HG02885 (cell line): ENCODE measurements at regions not wholly inside any gene's neighbourhood (a gene's known extent, or its start where the extent isn't known, plus 50 kb on each side); places are given as distances from the start of the nearest gene placed in this dataset.

Experiments used
- ATAC-seq: cut with Tn5 transposase; IDR thresholded peaks from one replicate; pipeline ENCODE4 v1.9.1; 2021; ENCODE audit warnings: mild to moderate bottlenecking; ENCODE audit not compliant: unreplicated experiment, poor library complexity

- ATAC-seq: no peak
Observed at GRCh38 chr10:61549861-61550260, 96.7 kb upstream of the TMEM26 start.

DNA sequence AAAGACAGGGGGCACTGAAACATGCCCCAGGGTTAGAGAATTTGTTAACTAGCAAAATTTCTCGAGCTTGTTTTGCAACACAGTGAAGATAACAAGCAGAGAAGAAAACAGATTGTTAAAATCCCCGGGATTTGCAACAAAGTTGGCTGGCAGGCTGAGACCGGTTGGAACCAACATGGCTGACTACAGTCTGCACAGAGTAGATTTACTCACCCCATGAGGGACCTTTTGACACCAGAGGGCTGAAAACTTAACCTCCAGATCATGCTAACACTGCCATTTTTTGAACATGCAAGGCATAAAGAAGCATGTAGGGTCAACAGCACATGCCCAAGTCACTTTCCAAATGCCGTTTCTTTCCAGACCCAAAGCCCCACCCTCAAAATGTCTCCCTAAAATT is 95.2 kb upstream of the TMEM26 start:
- ATAC-seq: no peak

GRCh38 chr10:61547297-61547696 is 94.1 kb upstream of the TMEM26 start:
- ATAC-seq: no peak

DNA sequence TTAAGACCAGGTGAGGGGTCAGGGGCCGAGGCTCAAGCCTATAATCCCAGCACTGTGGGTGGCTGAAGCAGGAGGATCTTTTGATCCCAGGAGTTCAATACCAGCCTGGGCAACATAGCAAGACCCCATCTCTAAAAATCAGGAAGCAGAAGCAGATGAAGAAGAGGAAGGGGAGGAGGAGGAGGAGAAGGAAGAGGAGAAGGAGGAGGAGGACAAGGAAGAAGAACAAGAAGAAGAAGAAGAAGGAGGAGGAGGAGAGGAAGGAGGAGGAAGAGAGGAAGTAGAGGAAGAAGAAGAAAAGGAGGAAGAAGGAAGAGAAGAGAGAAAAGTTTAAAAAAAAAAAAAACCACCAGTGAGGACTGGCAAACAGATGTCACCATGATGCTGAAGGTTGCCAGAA is 92.0 kb upstream of the TMEM26 start:
- ATAC-seq: no peak

- ATAC-seq: no peak
Observed at GRCh38 chr10:61543831-61544230, 90.7 kb upstream of the TMEM26 start.

DNA sequence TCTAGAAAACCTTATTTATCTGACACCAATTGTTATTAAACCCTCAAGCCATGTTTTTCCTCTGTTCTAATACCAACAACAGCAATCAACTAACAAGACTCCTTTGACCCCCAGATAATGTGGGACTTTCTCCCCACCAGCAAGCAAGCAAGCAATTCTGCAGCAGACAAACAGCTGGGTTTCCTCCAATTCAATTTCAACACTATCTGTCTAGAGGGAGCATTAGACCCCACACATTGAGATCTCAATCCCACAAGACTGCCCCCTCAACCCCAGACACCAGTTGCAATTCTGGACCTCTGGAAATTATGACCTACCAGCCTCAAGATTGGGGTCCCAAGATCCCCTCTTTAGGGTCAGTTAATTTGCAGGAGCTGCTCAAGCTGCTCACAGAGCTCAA is 89.4 kb upstream of the TMEM26 start:
- no peak for ATAC-seq

- ATAC-seq: no peak
Observed at GRCh38 chr10:61541960-61542359, 88.8 kb upstream of the TMEM26 start.

DNA sequence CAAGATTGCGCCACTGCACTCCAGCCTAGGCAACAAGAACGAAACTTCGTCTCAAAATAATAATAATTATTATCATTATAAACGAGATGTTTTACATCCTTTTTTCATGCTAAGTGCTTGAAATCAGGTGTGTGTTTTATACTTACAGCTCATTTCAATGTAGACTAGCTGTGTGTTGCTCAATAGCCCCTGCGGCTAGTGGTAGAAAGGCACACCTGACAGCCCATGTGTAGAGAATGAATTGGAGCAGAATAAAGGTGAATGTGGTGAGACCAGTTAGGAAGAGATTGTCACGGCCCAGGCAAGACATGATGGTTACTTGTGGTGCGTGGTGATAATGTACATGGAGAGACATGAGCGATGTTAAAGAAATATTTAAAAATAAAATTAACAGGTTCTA is 86.7 kb upstream of the TMEM26 start:
- no peak for ATAC-seq

DNA sequence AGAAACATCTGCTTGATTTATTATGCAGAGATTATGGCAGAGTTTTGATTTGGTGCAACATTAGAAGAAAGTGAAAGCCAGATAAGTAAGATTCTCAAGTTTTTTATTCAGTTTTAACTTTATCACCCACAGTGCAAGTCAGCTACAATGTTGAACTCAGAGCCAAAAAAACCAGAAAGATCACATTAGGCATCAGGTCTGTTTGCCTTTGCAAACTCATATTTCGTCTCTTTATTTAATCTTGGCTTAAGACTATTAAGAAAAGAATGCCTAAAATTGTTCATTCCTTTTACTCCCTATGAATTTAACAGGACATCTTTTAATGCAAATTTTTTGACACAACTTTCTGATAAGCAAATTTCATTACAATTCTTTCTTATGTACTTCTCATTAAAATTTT is 76.0 kb upstream of the TMEM26 start:
- ATAC-seq: no peak

DNA sequence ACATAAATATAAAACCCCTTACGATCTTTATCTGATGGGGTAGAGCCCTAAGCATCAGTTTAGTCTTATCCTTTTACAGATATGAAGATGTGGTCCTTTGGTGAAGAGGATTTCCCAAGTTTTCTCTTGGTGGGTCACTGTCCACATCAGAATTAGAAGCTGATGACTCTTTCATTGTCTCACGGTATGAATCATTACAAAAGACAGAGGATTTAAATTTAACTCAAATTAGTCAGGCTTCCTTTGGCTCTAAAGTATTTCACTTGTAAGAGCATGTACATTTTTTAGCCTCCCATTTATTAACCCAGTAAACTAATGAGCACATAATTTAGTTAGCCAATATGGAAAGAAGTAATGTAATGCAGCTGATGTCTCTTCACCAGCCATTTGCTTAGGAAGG is 49.9 kb upstream of the TMEM26 start:
- ATAC-seq: no peak
